ENCODE measurements at regions not wholly inside any gene's neighbourhood (a gene's known extent, or its start where the extent isn't known, plus 50 kb on each side); places are given as distances from the start of the nearest gene placed in this dataset.

DNA sequence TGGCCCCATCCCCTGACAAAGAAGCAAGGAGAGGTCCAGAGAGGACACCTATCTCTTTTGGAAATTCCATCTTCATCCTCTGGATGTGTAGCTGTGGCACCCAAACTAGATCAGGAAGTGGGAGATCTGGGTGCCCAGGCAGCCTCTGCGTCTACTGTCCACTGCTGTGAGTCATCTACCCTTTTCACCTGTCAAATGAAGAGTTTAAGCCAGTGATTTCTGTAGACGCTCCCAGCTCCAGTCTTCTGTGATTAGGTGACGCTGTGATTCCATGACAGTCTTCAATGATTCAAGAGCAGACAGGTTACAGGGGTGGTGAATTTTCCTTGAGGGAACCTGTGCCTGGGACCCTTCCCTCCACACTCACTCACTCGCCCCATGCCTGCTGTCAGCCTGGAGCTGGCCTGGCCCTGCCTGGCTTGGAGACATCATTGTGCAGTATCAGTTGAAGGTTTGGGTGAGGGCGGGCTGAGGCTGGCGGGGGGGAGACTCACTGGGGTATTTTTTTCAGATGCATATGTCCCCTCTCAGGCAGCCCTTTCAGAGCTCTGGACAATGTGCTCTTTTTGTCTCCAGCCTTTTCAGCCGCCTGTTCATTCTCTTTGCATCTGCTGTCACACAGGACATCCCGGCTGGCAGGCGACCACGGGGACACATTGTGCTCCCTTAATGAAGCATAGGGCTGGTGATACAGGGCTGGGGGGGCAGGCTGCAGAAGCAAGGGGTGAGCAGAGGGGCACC is 56.8 kb upstream of the PARP11 start:
- no peaks in the 10 kb centered on the region for H3K9me3 Mint-ChIP-seq
- Histone ChIP-seq H3K79me2 (ENCODE audit: insufficient read depth, low read length) (no peaks in the 10 kb centered on the region), H3K27ac (ENCODE audit: low read depth in 1 of 2, low read length in 2 of 2) (no peak overlapping the region), H3K36me3 (replicated peaks in 1 of 2; ENCODE audit: control insufficient read depth in 1 of 2, insufficient read depth in 2 of 2, low read length in 2 of 2) (no peaks in the 10 kb centered on the region), H3K9me3 (replicated peaks in 1 of 2; ENCODE audit: control insufficient read depth in 1 of 2, insufficient read depth in 1 of 2, low read length in 2 of 2) (no peaks in the 10 kb centered on the region), H3K4me3 (replicated peaks in 1 of 3; ENCODE audit: low read depth in 2 of 3, low read length in 3 of 3) (no peak overlapping the region), H3K4me1 (ENCODE audit: control insufficient read depth in 1 of 2, insufficient read depth in 2 of 2, low read length in 2 of 2) (no peaks in the 10 kb centered on the region), H2AFZ (ENCODE audit: insufficient read depth, low read depth, low read length, poor library complexity, severe bottlenecking) (no peak overlapping the region), H3K27me3 (ENCODE audit: control insufficient read depth in 2 of 2, insufficient read depth in 2 of 2, low read length in 2 of 2) (peaks cover 4 to 5% of the 10 kb centered on the region in 2 donors), H3K9ac (ENCODE audit: insufficient read depth, low read length, poor library complexity, severe bottlenecking) (no peak overlapping the region), H4K20me1 (ENCODE audit: insufficient read depth, low read length) (no peaks in the 10 kb centered on the region), H3K4me2 (replicated peaks; ENCODE audit: extremely low read depth, low read length, poor library complexity, severe bottlenecking) (no peak overlapping the region)
- 95% methylated on average over 6 of the region's 10 CpGs for WGBS (ENCODE audit: insufficient coverage)
- no peak overlapping the region for H3K4me3 Mint-ChIP-seq
- H3K4me1 Mint-ChIP-seq = peaks cover 18% of the 10 kb centered on the region
- peaks cover 5 to 12% (median 11%) of the 10 kb centered on the region in 3 donors for H3K27me3 Mint-ChIP-seq (ENCODE audit: low read depth in 3 of 3)
- TF ChIP-seq, protein P1, sequence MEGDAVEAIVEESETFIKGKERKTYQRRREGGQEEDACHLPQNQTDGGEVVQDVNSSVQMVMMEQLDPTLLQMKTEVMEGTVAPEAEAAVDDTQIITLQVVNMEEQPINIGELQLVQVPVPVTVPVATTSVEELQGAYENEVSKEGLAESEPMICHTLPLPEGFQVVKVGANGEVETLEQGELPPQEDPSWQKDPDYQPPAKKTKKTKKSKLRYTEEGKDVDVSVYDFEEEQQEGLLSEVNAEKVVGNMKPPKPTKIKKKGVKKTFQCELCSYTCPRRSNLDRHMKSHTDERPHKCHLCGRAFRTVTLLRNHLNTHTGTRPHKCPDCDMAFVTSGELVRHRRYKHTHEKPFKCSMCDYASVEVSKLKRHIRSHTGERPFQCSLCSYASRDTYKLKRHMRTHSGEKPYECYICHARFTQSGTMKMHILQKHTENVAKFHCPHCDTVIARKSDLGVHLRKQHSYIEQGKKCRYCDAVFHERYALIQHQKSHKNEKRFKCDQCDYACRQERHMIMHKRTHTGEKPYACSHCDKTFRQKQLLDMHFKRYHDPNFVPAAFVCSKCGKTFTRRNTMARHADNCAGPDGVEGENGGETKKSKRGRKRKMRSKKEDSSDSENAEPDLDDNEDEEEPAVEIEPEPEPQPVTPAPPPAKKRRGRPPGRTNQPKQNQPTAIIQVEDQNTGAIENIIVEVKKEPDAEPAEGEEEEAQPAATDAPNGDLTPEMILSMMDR (IDR thresholded peaks at IDR 0.05) = no peak
- peak overlapping the region in 1 of 7 donors; percentile 69 for H3K27ac Mint-ChIP-seq
- no peak for DNase-seq
- intact Hi-C loops (cut with micrococcal nuclease) = no loop called here
- H3K36me3 Mint-ChIP-seq = no peaks in the 10 kb centered on the region

DNA sequence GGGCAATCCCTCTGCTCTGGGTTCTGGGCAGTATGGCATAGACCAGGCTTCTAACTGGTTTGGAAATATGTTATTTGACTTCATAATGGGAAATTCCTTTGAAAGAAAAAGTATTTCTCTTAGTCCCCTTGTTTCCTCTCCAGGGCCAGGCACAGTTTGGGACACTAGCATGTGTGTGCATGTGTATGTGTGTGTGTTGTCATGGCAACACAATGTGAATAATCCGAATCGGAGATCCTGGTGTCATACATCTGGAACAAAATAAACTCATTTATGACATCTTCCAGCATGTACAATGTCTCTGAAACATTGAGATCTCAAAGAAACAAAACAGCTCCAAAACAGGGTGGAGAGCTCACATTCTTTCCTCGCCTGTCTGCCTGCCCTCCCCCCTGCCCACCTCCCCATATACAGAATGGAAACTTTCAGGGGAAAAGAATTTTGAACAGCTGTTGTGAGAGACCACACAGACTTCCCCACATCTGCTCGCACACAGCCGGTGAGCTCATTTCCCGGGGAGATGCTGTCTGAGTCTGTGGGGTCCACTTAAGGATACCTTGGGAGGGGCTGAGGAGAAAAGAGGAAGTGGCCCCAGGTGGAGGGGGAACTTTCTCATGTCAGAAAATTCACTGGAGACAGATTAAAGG is 55.5 kb upstream of the PARP11 start:
- WGBS (ENCODE audit: insufficient coverage) = no CpG with 5 or more reads among the region's 6 CpGs
- H3K4me3 ChIP-seq (replicated peaks in 1 of 3; ENCODE audit: low read depth in 2 of 3, low read length in 3 of 3) = no peak overlapping the region
- DNase-seq = peak in 1 of 3 donors; percentile 11
- peaks cover 16% of the 10 kb centered on the region for H3K4me1 Mint-ChIP-seq
- TF ChIP-seq, protein P1 (IDR thresholded peaks at IDR 0.05) = no peak
- no peaks in the 10 kb centered on the region for H4K20me1 ChIP-seq (ENCODE audit: insufficient read depth, low read length)
- intact Hi-C loops (cut with micrococcal nuclease) = no loop called here
- no peaks in the 10 kb centered on the region for H3K9me3 Mint-ChIP-seq
- H2AFZ ChIP-seq (ENCODE audit: insufficient read depth, low read depth, low read length, poor library complexity, severe bottlenecking) = no peak overlapping the region
- H3K4me2 ChIP-seq (replicated peaks; ENCODE audit: extremely low read depth, low read length, poor library complexity, severe bottlenecking) = no peak overlapping the region
- no peaks in the 10 kb centered on the region for H3K4me1 ChIP-seq (ENCODE audit: control insufficient read depth in 1 of 2, insufficient read depth in 2 of 2, low read length in 2 of 2)
- H3K27ac Mint-ChIP-seq = no peak overlapping the region
- H3K27me3 ChIP-seq (ENCODE audit: control insufficient read depth in 2 of 2, insufficient read depth in 2 of 2, low read length in 2 of 2) = peaks cover 4 to 5% of the 10 kb centered on the region in 2 donors
- no peak overlapping the region for H3K9ac ChIP-seq (ENCODE audit: insufficient read depth, low read length, poor library complexity, severe bottlenecking)
- no peak overlapping the region for H3K4me3 Mint-ChIP-seq
- H3K9me3 ChIP-seq (replicated peaks in 1 of 2; ENCODE audit: control insufficient read depth in 1 of 2, insufficient read depth in 1 of 2, low read length in 2 of 2) = no peaks in the 10 kb centered on the region
- H3K36me3 Mint-ChIP-seq = no peaks in the 10 kb centered on the region
- no peaks in the 10 kb centered on the region for H3K36me3 ChIP-seq (replicated peaks in 1 of 2; ENCODE audit: control insufficient read depth in 1 of 2, insufficient read depth in 2 of 2, low read length in 2 of 2)
- peaks cover 6 to 12% (median 12%) of the 10 kb centered on the region in 3 donors for H3K27me3 Mint-ChIP-seq (ENCODE audit: low read depth in 3 of 3)
- no peaks in the 10 kb centered on the region for H3K79me2 ChIP-seq (ENCODE audit: insufficient read depth, low read length)
- H3K27ac ChIP-seq (ENCODE audit: low read depth in 1 of 2, low read length in 2 of 2) = no peak overlapping the region
